ENCODE measurements at regions not wholly inside any gene's neighbourhood (a gene's known extent, or its start where the extent isn't known, plus 50 kb on each side); places are given as distances from the start of the nearest gene placed in this dataset.

DNA sequence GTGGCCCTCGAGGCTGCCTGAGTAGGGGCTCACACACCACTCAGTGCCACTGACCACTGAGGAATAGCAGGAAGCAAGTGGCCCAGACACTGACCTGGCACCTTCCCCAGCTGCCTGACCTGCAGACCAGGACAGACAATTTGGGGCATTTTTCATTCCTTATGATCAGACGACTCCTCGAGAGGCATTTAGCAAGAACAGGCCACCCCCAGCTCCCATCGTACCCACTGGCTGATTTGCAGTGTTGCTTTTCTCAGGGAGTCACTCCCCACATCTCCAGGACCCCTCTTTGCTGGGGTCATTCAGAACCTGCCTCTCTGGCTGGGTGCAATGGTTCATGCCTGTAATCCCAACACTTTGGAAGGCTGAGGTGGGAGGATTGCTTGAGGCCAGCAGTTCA lies 185.7 kb downstream of the HAUS1 start:
- DNase-seq (ENCODE audit: low read depth, low spot score), result no peak
- H3K4me3 ChIP-seq, result no peak overlapping the region
- no peak overlapping the region for H3K27ac ChIP-seq
- no peak for TF ChIP-seq FOXP2 (optimal IDR thresholded peaks at IDR 0.05; ENCODE audit: control extremely low read depth, extremely low read length, insufficient read depth)
- TF ChIP-seq EZH2 (IDR thresholded peaks at IDR 0.05), result no peak
- TF ChIP-seq POLR2AphosphoS5 (IDR thresholded peaks at IDR 0.05; ENCODE audit: borderline replicate concordance, low read depth, low read length), result no peak
- no peaks in the 10 kb centered on the region for H3K9me3 ChIP-seq (ENCODE audit: low read depth, low read length)
- H3K9ac ChIP-seq (ENCODE audit: insufficient read length), result no peak overlapping the region
- no peaks in the 10 kb centered on the region for H3K36me3 ChIP-seq (ENCODE audit: insufficient read depth, low read length)

DNA sequence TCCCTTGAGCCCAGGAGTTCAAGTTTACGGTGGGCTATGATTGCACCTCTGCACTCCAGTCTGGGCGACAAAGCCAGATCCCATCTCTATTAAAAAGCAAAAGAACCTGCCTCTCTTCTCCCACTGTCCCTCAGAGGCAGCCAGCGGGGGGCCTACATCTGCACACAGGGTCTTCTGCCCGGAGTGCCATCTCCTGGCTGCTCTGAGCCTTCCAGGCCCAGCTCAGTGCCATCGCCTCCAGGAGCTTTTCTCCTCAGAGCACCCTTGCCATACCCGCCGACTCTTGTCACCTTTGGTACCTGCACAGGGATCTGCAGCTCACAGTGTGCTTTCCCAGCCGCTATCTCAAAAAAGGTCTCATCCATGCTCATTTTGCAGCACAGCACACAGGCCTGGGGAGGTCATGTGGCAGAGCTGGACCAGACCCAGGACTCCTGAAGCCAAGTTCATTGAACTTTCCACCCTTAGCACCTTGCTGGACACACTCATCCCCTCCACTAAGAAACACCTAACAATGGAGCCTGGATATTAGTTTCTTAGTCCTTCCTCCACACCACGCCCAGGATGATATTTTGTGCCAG lies 186.3 kb downstream of the HAUS1 start:
- Histone ChIP-seq H3K9ac (ENCODE audit: insufficient read length) (no peak overlapping the region), H3K9me3 (ENCODE audit: low read depth, low read length) (no peaks in the 10 kb centered on the region), H3K36me3 (ENCODE audit: insufficient read depth, low read length) (no peaks in the 10 kb centered on the region), H3K27ac (no peak overlapping the region), H3K4me3 (no peak overlapping the region)
- no peak for DNase-seq (ENCODE audit: low read depth, low spot score)
- TF ChIP-seq POLR2AphosphoS5 (IDR thresholded peaks at IDR 0.05; ENCODE audit: borderline replicate concordance, low read depth, low read length) (no peak), EZH2 (IDR thresholded peaks at IDR 0.05) (no peak), FOXP2 (optimal IDR thresholded peaks at IDR 0.05; ENCODE audit: control extremely low read depth, extremely low read length, insufficient read depth) (no peak)

DNA sequence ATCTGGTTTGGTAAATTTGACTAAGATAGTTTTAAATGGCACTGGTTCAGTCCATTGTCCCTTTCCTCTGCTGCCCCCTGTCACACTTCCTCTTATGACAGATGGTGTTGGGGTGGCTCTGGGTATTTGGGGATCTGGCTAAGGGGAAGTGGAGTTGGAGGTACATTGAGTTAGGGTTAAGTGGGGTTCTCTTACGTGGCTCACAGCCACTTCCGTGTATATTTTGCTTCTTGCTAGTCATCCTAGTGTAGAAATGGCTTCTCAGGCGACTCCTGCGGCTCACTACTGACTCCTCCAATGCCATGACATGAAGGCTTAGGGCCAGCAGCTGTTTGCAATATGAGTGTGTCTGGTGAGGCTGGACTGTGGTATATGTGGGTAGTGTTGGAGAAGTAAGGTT lies 187.0 kb downstream of the HAUS1 start:
- no peak overlapping the region for H3K4me3 ChIP-seq
- no peaks in the 10 kb centered on the region for H3K36me3 ChIP-seq (ENCODE audit: insufficient read depth, low read length)
- H3K9me3 ChIP-seq (ENCODE audit: low read depth, low read length), result no peaks in the 10 kb centered on the region
- DNase-seq (ENCODE audit: low read depth, low spot score), result no peak
- H3K27ac ChIP-seq, result no peak overlapping the region
- no peak overlapping the region for H3K9ac ChIP-seq (ENCODE audit: insufficient read length)
- TF ChIP-seq POLR2AphosphoS5 (IDR thresholded peaks at IDR 0.05; ENCODE audit: borderline replicate concordance, low read depth, low read length) (no peak), EZH2 (IDR thresholded peaks at IDR 0.05) (no peak), FOXP2 (optimal IDR thresholded peaks at IDR 0.05; ENCODE audit: control extremely low read depth, extremely low read length, insufficient read depth) (no peak)

DNA sequence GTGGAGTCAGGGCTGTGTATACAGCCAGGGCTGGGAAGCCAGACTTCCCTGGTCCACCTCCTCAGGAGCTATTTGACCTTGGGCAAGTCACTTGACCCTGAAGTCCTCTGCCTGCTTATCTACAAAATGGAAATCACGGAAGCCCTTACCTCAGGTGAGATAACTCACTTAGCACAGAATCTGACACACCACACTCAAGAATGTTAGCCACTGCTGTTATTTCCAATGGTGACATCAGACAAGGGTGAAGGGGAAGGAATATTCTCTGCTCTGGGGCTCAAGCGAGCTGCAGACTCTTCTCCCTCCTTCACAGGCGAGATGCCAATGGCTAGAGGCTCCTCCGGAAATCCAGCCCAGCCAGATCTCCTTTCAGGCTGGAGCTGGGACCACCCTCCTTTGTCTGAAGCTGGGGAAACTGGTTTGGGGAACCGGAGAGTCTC lies 189.6 kb downstream of the HAUS1 start:
- H3K9ac ChIP-seq (ENCODE audit: insufficient read length), result no peak overlapping the region
- H3K36me3 ChIP-seq (ENCODE audit: insufficient read depth, low read length), result no peaks in the 10 kb centered on the region
- TF ChIP-seq EZH2 (IDR thresholded peaks at IDR 0.05) (no peak), POLR2AphosphoS5 (IDR thresholded peaks at IDR 0.05; ENCODE audit: borderline replicate concordance, low read depth, low read length) (no peak), FOXP2 (optimal IDR thresholded peaks at IDR 0.05; ENCODE audit: control extremely low read depth, extremely low read length, insufficient read depth) (no peak)
- DNase-seq (ENCODE audit: low read depth, low spot score), result no peak
- no peaks in the 10 kb centered on the region for H3K9me3 ChIP-seq (ENCODE audit: low read depth, low read length)
- H3K27ac ChIP-seq, result no peak overlapping the region
- H3K4me3 ChIP-seq, result no peak overlapping the region; the same call in 1 of the 2 replicates

DNA sequence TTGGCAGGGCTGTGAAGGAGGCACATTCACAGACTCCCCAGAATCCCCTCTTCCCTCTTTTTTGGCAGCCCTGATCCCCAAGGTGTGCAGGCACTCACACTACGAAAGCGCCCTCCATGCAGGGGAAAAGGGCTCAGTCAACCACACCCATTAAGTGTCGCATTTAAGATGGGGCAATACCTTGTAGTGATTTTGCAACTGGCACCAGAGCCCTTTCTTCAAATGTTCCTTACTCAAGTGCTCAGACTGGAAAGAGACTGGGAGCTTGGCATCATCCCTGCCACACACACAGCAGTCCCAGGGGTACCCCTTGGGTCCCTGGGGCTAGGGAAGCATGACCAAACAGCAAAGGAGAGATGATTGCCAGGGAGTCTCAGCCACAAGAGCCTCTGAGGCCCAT lies 190.1 kb downstream of the HAUS1 start:
- H3K27ac ChIP-seq, result no peak overlapping the region
- H3K36me3 ChIP-seq (ENCODE audit: insufficient read depth, low read length), result no peaks in the 10 kb centered on the region
- DNase-seq (ENCODE audit: low read depth, low spot score), result no peak
- no peak overlapping the region for H3K9ac ChIP-seq (ENCODE audit: insufficient read length)
- H3K9me3 ChIP-seq (ENCODE audit: low read depth, low read length), result no peaks in the 10 kb centered on the region
- no peak for TF ChIP-seq EZH2 (IDR thresholded peaks at IDR 0.05)
- no peak for TF ChIP-seq FOXP2 (optimal IDR thresholded peaks at IDR 0.05; ENCODE audit: control extremely low read depth, extremely low read length, insufficient read depth)
- TF ChIP-seq POLR2AphosphoS5 (IDR thresholded peaks at IDR 0.05; ENCODE audit: borderline replicate concordance, low read depth, low read length), result no peak
- H3K4me3 ChIP-seq, result no peak overlapping the region

DNA sequence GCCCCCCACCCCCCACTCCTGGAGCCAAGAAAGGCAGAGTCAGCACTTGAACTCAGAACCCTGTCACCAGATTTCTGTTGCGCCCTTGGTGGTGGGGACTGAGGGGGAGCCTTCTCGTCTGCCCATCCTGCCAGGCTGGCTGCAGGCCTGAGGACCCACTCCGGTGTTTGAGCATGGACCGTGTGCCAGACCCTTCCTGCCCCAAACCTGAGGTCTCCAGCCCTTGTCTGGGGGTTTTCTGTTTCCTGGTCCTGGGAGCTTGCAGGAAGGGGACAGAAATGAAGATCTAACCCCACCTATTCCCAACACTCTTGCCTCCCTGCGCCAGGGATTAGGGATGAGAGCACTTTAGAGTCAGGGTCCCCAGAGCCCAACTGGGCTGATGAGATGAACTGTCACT lies 190.6 kb downstream of the HAUS1 start:
- DNase-seq (ENCODE audit: low read depth, low spot score), result no peak
- Histone ChIP-seq H3K9ac (ENCODE audit: insufficient read length) (no peak overlapping the region), H3K9me3 (ENCODE audit: low read depth, low read length) (no peaks in the 10 kb centered on the region), H3K36me3 (ENCODE audit: insufficient read depth, low read length) (no peaks in the 10 kb centered on the region), H3K4me3 (no peak overlapping the region), H3K27ac (no peak overlapping the region)
- TF ChIP-seq FOXP2 (optimal IDR thresholded peaks at IDR 0.05; ENCODE audit: control extremely low read depth, extremely low read length, insufficient read depth) (no peak), EZH2 (IDR thresholded peaks at IDR 0.05) (no peak), POLR2AphosphoS5 (IDR thresholded peaks at IDR 0.05; ENCODE audit: borderline replicate concordance, low read depth, low read length) (no peak)

DNA sequence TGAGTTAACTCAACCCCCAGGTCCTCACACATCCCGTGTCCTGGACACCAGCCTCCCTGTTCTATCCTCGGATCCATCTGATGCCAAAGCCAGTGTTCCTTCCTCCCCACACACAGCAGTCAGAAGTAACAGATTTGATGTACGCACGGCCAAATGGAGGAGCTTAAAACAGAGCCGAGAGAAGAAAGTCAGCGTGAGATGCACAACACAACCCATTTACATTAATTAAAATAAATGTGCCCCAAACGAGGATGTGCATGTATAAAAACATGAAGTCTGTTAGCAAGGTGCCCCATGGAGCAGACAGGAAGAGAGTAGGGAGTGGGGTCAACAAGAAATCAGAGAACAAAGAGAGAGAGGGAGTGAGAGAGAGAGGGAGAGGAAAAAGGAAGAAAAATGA lies 191.2 kb downstream of the HAUS1 start:
- no peak overlapping the region for H3K9ac ChIP-seq (ENCODE audit: insufficient read length)
- TF ChIP-seq EZH2 (IDR thresholded peaks at IDR 0.05) (no peak), POLR2AphosphoS5 (IDR thresholded peaks at IDR 0.05; ENCODE audit: borderline replicate concordance, low read depth, low read length) (no peak), FOXP2 (optimal IDR thresholded peaks at IDR 0.05; ENCODE audit: control extremely low read depth, extremely low read length, insufficient read depth) (no peak)
- no peak overlapping the region for H3K27ac ChIP-seq
- no peak overlapping the region for H3K4me3 ChIP-seq
- no peak for DNase-seq (ENCODE audit: low read depth, low spot score)
- H3K36me3 ChIP-seq (ENCODE audit: insufficient read depth, low read length), result no peaks in the 10 kb centered on the region
- no peaks in the 10 kb centered on the region for H3K9me3 ChIP-seq (ENCODE audit: low read depth, low read length)

DNA sequence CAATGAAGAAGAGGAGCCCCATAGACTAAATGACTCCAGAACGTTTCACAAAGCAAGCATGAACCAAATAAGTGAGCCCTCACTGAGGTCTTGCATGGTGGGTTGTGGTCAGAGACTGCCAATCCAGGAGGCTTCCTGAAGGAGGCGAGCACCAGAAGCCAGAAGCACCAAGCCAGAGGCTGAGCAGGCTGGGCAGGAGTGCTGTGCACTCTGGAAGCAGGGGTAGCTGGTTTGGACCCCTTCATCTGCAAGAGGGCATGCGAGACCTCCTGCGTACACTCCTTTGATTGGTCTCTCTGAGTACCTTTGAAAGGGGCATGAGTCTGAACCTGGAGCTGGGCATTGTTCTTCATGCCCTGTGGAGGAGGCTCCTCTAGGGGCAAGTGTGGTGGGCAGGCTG lies 192.5 kb downstream of the HAUS1 start:
- DNase-seq (ENCODE audit: low read depth, low spot score), result no peak
- H3K4me3 ChIP-seq, result no peak overlapping the region
- H3K9me3 ChIP-seq (ENCODE audit: low read depth, low read length), result no peaks in the 10 kb centered on the region
- no peak overlapping the region for H3K27ac ChIP-seq
- no peak overlapping the region for H3K9ac ChIP-seq (ENCODE audit: insufficient read length)
- H3K36me3 ChIP-seq (ENCODE audit: insufficient read depth, low read length), result no peaks in the 10 kb centered on the region
- TF ChIP-seq POLR2AphosphoS5 (IDR thresholded peaks at IDR 0.05; ENCODE audit: borderline replicate concordance, low read depth, low read length) (no peak), FOXP2 (optimal IDR thresholded peaks at IDR 0.05; ENCODE audit: control extremely low read depth, extremely low read length, insufficient read depth) (no peak), EZH2 (IDR thresholded peaks at IDR 0.05) (no peak)

DNA sequence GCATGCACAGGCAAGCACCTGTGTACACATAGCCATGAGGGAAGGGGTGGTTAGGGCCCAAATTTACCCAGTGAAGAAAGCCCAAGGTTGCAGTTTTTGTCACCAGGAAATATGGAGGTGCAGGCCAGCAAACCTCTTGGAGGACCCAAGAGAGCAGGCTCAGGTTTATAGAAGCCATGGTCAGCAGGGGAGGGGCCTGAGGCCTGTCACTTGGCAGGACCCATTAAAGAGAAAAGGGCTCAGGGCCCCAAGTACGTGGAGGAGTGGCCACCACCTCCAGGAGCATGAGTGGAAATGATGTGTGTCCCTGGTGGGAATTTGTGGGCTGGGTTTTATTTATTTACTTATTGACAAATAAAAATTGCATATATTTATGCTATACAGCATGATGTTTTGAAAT lies 192.9 kb downstream of the HAUS1 start:
- DNase-seq (ENCODE audit: low read depth, low spot score), result no peak
- Histone ChIP-seq H3K9me3 (ENCODE audit: low read depth, low read length) (no peaks in the 10 kb centered on the region), H3K27ac (no peak overlapping the region), H3K9ac (ENCODE audit: insufficient read length) (no peak overlapping the region), H3K4me3 (no peak overlapping the region), H3K36me3 (ENCODE audit: insufficient read depth, low read length) (no peaks in the 10 kb centered on the region)
- no peak for TF ChIP-seq FOXP2 (optimal IDR thresholded peaks at IDR 0.05; ENCODE audit: control extremely low read depth, extremely low read length, insufficient read depth)
- no peak for TF ChIP-seq POLR2AphosphoS5 (IDR thresholded peaks at IDR 0.05; ENCODE audit: borderline replicate concordance, low read depth, low read length)
- no peak for TF ChIP-seq EZH2 (IDR thresholded peaks at IDR 0.05)
